MCF 10A (cell line): ENCODE measurements at regions not wholly inside any gene's neighbourhood (a gene's known extent, or its start where the extent isn't known, plus 50 kb on each side); places are given as distances from the start of the nearest gene placed in this dataset.

Experiments
- BruUV-seq: library from RNA; stranded (reverse); fragments of 400-500 nt; replicated peaks from 2 replicates; lab custom pipeline; 2021; lab: Mats Ljungman, UMichigan
- CTCF ChIA-PET: fragments of 300-600 bp; sonication (Branson Sonifier 250); formaldehyde crosslinking; extraction: SDS; loops from one replicate; lab custom pipeline; 2021; ENCODE audit warnings: antibody characterized with exemption, inconsistent platforms; lab: Yijun Ruan, JAX
- POLR2A ChIA-PET: fragments of 300-600, 350-650 bp; sonication (Branson Sonifier 250); formaldehyde crosslinking; extraction: SDS; loops from one replicate; lab custom pipeline; 2020; ENCODE audit warnings: antibody characterized with exemption, inconsistent platforms; lab: Yijun Ruan, JAX
- DNase-seq: peaks from one replicate; pipeline ENCODE4 v3.0.0-alpha.2; 2018; ENCODE audit not compliant: unreplicated experiment
- H3K27ac Mint-ChIP-seq: one replicate; pipeline ENCODE4 v1.8.0; 2022; ENCODE audit warnings: mild to moderate bottlenecking, low read depth, mixed read lengths; ENCODE audit not compliant: unreplicated experiment
- H3K27me3 Mint-ChIP-seq: one replicate; pipeline ENCODE4 v1.8.0; 2022; ENCODE audit warnings: mixed read lengths; ENCODE audit not compliant: insufficient read depth, unreplicated experiment
- H3K36me3 Mint-ChIP-seq: one replicate; pipeline ENCODE4 v1.8.0; 2022; ENCODE audit warnings: mild to moderate bottlenecking, moderate library complexity, mixed read lengths; ENCODE audit not compliant: insufficient read depth, unreplicated experiment
- H3K4me1 Mint-ChIP-seq: one replicate; pipeline ENCODE4 v1.8.0; 2022; ENCODE audit warnings: mixed read lengths; ENCODE audit not compliant: insufficient read depth, unreplicated experiment
- H3K4me3 Mint-ChIP-seq: one replicate; pipeline ENCODE4 v1.8.0; 2022; ENCODE audit warnings: mild to moderate bottlenecking, moderate library complexity, mixed read lengths; ENCODE audit not compliant: unreplicated experiment
- H3K9me3 Mint-ChIP-seq: one replicate; pipeline ENCODE4 v1.8.0; 2022; ENCODE audit warnings: mixed read lengths; ENCODE audit not compliant: unreplicated experiment
- CTCF ChIP-seq: fragments of 200-600 bp; IDR thresholded peaks from one replicate; pipeline ENCODE4 v1.8.0; 2022; ENCODE audit warnings: antibody characterized with exemption, mild to moderate bottlenecking; ENCODE audit not compliant: unreplicated experiment
- intact Hi-C: fragments of 100-400 bp; cut with micrococcal nuclease; formaldehyde crosslinking; loops from 2 replicates; pipeline ENCODE4 v1.14.1; 2022

- intact Hi-C loops = no loop called here
- H3K4me3 Mint-ChIP-seq = no peak overlapping the region
- POLR2A ChIA-PET = no interaction called here
- H3K36me3 Mint-ChIP-seq = no peaks in the 10 kb centered on the region
- CTCF ChIA-PET = interaction anchor here (0.7 kb wide), 1 partner anchor 196 kb away, joined by 3 read pairs; no protein-coding TSS in a partner anchor
- no peak overlapping the region for H3K27ac Mint-ChIP-seq
- BruUV-seq = no TSS peak
- H3K9me3 Mint-ChIP-seq = no peaks in the 10 kb centered on the region
- H3K27me3 Mint-ChIP-seq = peaks cover 17% of the 10 kb centered on the region
- no peak for TF ChIP-seq CTCF
- DNase-seq = no peak
- H3K4me1 Mint-ChIP-seq = peaks cover 8% of the 10 kb centered on the region
These were observed 79.1 kb downstream of the CTH start for GRCh38 chr1:70490153-70490552.

- H3K9me3 Mint-ChIP-seq = no peaks in the 10 kb centered on the region
- POLR2A ChIA-PET = no interaction called here
- peaks cover 17% of the 10 kb centered on the region for H3K27me3 Mint-ChIP-seq
- BruUV-seq = no TSS peak
- CTCF ChIA-PET = interaction anchor here (0.7 to 0.9 kb wide), 2 partner anchors 8 to 1684 kb away, joined by 3 read pairs; no protein-coding TSS in a partner anchor
- intact Hi-C loops = no loop called here
- H3K36me3 Mint-ChIP-seq = no peaks in the 10 kb centered on the region
- no peak for TF ChIP-seq CTCF
- no peak overlapping the region for H3K4me3 Mint-ChIP-seq
- H3K27ac Mint-ChIP-seq = no peak overlapping the region
- no peak for DNase-seq
- H3K4me1 Mint-ChIP-seq = no peaks in the 10 kb centered on the region
These were observed 84.3 kb downstream of the CTH start for GRCh38 chr1:70495370-70495769.

GRCh38 chr1:70496181-70496580 lies 85.1 kb downstream of the CTH start:
- POLR2A ChIA-PET = no interaction called here

GRCh38 chr1:70497152-70497551 lies 86.1 kb downstream of the CTH start:
- Mint-ChIP-seq H3K4me1 (no peaks in the 10 kb centered on the region), H3K4me3 (no peak overlapping the region), H3K36me3 (peaks cover 1% of the 10 kb centered on the region), H3K27me3 (no peaks in the 10 kb centered on the region), H3K9me3 (no peaks in the 10 kb centered on the region), H3K27ac (no peak overlapping the region)
- intact Hi-C loops = no loop called here
- TF ChIP-seq CTCF = no peak
- DNase-seq = no peak
- POLR2A ChIA-PET = interaction anchor here (0.7 kb wide), 1 partner anchor 604 kb away, joined by 3 read pairs; no protein-coding TSS in a partner anchor
- BruUV-seq = no TSS peak
- CTCF ChIA-PET = no interaction called here

More at GRCh38 chr1:70496181-70496580, 85.1 kb downstream of the CTH start:
- intact Hi-C loops = no loop called here
- no peak for TF ChIP-seq CTCF
- Mint-ChIP-seq H3K36me3 (no peaks in the 10 kb centered on the region), H3K4me1 (no peaks in the 10 kb centered on the region), H3K9me3 (no peaks in the 10 kb centered on the region), H3K27ac (no peak overlapping the region), H3K4me3 (no peak overlapping the region), H3K27me3 (peaks cover 9% of the 10 kb centered on the region)
- no peak for DNase-seq
- BruUV-seq = no TSS peak
- CTCF ChIA-PET = no interaction called here
